Activated CD4-positive, alpha-beta T cell treated with anti-CD3 and anti-CD28 coated beads for 48 hours (primary cell): ENCODE measurements at regions not wholly inside any gene's neighbourhood (a gene's known extent, or its start where the extent isn't known, plus 50 kb on each side); places are given as distances from the start of the nearest gene placed in this dataset.

Source experiments
- DNase-seq: peaks from one replicate; pipeline ENCODE4 v3.0.0-alpha.2; 2020

DNA sequence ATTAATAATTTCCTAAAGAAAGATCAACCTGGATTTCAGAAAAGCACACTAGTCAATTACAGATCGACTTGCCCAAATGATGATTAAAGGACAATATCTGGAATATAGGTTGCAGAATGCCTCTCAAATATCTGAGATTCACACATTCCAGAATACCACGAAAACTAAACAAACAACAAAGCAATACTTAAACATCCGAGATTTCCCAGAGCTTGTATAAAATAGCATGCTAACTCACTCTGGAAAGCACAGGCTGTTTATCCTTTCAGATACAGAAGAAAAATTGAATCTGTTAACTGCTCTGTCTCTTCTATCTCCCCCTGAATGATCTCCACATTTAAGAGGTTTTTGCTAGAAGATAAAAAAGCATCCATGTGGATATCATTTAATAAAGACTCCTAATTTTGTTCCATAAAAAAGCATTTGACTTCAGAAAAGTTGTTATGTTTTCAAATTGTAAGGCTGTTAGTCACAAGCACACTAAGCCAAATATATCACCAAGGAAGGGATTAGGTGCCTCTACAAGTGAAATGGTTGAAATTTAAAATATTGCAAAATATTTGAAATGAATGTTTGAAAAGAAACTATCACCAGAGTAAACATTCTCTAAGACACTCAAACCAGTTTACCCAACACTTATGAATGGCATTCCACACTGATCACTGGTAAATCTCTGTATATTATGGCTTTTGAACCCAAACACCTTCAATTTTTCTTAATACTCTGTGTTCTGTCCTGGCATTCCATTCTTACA lies 865.1 kb upstream of the ADAMTS5 start:
- DNase-seq = no peak

DNA sequence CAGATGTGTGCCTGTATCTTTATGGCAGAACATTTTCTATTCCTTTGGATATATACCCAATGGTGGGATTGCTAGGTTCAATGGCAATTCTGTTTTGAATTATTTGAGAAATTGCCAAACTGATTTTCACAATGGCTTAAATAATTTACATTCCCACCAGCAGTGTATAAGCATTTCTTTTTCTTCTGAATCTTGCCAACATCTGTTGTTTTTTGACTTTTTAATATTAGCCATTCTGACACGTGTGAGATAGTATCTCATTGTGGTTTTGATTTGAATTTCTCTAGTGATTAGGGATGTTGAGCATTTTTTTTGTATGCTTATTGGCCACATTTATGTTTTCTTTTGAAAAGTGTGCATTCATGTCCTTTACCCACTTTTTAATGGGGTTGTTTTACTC lies 864.3 kb upstream of the ADAMTS5 start:
- no peak for DNase-seq

DNA sequence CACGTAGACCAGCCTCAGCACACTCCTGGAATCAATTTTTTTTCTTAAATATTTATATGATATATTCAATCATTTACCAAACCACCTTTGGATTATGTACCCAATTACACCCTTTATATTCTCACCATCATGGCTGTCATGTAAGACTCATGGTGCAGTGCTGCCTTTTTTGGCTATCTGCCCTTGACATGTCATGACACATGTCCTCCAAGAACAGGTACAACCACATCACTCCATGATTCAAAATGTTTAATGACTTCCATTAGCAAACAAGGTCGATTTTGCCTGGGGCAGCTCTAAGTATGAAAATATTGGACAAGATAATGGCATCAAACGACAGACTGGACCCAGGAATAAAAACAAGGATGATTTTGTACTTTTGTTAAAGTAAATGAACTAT lies 861.1 kb upstream of the ADAMTS5 start:
- DNase-seq = no peak

DNA sequence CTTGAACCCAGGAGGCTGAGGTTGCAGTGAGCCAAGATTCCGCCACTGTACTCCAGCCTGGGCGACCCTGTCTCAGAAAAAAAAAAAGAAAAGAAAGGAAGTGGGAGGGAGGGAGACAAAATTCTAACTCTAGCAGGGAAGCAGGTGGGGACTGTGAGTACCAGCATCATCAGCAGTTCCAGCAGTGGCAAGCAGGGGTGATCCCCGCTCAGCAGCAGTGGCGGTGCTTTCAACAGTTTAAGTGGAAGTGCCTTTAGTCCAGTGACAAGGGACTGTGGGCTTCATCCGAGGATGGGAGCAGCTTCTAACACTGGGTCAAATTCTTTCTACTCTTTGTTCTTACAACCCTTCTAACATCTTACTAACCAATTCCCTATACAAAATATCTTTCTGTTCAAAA lies 858.1 kb upstream of the ADAMTS5 start:
- DNase-seq = no peak

DNA sequence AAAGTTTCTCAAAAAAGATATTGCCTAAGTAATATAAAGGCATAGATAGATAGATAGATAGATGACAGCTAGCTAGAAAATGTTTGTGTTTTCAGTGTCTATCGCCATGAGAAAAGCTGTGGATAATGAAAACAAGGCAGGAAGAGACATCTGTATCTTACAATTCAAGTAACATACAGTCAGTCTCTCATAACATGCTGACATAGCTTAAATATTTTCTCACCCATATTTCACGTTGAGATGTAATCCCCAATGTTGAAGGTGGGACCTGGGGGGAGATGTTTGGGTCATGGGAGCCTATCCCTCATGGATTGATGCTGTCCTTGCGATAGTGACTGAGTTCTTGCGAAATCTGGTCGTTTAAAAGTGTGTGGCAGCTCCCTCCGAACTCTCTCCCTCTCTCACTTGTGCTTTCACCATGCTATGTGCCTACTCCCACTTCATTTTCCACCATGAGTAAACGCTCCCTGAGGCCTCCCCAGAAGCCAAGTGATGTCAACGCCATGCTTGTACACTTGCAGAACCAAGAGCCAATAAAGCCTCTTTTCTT lies 856.8 kb upstream of the ADAMTS5 start:
- DNase-seq = no peak

DNA sequence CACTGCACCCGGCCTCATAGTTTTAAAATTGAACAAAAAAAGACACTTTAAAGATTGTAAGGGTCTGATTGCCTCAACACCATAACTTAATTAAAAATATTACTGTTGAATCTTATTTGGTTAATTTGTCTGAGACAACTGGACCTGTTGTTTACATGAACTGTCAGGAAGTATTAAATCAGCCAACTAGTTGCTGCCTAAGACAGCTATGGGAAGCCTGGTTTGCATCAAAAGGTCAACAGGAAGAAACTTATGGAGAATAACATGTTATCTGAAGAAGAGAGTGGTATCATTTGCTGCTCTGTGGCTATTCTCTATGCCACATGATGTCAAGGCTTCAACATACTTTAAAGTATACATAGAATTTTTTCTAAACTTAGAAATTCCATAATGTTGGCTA lies 853.5 kb upstream of the ADAMTS5 start:
- no peak for DNase-seq

DNA sequence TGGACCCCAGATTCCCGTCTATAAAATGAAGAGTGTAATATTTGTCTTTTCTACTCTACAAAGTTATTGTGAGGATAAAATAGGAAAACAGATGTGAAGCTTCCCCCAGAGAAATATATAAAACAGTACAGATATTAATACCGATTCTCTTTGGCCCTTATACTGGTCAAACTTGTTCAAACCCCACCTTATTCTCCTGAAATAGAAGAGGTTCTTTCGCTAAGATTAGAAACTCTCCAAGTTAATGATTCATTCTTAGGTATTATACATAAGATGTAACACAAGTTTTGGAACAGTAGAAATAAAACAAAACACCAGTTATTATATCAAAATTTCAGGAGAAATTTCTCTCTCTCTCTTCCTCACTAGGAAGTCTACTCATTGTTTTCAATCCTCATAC lies 852.4 kb upstream of the ADAMTS5 start:
- no peak for DNase-seq

DNA sequence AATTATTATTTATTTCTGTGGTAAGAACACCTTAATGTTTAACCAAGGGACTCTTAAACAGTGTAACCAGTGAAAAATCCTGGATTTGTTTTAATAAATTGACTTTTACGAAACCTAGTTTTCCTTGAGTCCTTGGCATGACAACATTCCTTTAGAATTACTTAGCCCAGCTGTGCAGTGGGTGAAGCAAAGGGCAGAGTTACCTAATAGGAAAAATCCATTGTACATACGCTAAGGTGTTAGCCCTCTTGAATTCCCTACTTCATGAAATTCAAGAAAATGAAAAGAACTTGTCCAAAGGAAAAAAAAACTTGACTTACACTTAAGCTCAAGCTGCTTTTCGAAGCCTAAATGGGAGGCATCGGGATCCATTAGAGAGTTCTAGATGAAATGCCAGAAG lies 852.0 kb upstream of the ADAMTS5 start:
- DNase-seq = no peak

DNA sequence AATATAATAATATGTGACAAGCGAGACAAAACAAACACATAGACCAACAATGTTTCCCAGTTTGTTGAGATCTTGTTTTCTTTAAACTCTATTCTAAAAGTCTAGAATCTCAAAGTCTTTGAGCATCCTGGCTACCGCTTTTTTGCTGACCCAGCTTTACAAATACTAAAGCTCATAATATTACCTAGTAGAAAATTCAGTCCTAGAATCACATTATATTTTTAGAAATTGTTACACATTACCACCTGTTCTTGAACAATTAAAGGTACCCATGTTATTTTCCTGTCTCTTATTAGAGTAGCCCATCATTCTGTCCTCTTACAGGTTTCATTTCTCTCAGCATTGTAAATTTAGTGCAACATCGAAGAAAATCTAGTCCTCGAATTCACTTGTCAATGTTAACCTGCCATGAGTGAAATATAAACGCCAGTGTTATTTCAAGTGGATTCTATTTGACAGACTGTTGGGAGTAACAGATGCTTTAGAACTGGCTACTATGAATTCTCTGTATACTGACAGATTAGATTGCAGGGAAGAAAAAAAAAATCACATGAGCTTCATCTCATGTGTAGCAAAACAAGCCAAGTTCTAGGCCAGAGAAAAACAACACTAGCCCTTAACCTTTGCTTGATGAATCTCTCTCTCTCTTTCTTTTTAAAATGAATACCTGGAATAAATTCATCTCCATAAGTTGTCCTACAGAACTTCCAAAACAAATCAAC lies 851.2 kb upstream of the ADAMTS5 start:
- no peak for DNase-seq

DNA sequence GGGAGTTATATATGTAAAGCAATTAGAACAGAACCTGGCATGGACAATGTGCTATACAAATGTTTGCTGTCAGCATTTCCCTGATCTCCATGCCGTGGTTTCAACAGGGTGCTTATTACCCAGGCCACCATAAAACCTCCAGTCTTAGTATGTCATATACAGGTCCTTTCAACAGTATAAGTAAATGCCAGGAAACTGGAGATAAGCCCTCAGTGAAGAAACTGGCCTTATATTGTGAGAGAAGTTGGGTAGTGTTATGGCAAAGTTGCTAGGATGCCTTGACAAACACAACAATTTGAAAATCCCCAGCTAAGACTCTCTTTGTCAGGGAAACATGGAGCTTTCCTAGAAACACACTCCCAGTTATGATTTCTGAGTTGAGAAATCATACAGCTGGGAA lies 850.2 kb upstream of the ADAMTS5 start:
- DNase-seq = no peak

DNA sequence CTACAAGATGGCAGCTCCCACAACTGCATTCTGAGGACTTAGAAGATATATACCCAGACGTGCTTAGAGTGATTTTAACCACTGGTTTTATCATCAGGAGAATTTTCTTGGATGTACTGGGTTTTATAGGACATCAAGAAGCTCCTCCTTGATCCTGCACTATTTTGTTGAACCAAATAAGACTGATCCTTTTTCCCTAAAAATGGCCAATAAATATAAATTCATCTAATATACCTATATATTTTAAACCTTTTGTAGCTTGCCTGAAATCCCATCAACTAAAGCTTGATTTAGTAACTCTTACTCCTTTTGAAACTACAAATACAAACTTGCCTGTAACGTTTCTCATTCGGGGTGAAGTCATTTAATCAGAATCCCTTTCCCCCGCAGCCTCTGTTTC lies 849.4 kb upstream of the ADAMTS5 start:
- no peak for DNase-seq

DNA sequence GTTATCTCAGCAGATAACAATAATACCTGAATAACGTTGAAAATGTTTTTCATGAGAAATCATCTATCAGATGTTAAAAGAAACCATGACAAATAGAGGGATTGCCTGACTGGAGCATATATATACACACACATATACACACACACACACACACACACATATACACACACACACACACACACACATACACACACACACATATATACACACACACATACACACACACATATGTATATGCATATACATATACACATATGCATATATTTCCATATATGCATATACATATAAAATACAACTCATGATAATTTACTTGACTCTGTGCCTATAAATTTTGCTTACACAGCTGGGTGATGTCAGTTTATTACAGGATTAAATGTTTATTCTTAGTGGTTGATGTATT lies 847.3 kb upstream of the ADAMTS5 start:
- DNase-seq = no peak

DNA sequence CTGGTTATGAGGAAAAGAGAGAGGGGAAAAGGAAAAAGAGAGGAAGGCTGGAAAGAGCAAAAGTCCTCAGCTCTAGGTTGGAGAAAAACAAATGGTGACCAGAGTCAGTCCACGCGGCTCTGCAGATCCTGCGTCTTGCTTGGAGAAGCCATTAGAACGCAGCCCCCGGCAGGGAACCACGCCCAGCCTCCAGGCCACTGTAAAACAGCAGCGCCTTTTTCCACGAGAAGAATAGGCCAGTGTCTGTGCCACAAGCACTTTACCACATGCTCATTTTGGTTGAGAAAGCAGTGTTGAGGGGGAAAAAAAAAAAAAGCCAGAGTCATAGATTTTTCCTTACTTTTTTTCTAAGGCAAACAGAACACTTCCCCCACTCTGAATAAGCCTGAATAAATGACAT lies 846.9 kb upstream of the ADAMTS5 start:
- no peak for DNase-seq

DNA sequence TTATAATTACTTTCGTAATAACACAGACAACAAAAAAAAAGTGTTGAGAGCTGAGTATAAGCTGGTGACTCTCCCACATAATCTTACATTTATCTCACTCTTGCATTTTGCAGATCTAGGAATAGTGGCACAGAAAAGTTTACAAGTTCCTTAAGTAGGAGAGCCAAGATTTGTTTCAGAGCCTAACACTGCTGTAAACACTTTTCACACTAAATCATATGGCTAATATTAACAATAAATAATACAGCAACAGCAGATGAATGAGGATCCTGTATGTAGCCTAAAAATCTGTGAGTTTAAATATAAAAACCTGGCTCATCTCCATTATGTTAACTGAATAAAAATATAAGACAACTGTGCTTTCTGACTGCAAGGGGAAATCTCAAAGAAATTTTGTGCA lies 846.5 kb upstream of the ADAMTS5 start:
- no peak for DNase-seq

DNA sequence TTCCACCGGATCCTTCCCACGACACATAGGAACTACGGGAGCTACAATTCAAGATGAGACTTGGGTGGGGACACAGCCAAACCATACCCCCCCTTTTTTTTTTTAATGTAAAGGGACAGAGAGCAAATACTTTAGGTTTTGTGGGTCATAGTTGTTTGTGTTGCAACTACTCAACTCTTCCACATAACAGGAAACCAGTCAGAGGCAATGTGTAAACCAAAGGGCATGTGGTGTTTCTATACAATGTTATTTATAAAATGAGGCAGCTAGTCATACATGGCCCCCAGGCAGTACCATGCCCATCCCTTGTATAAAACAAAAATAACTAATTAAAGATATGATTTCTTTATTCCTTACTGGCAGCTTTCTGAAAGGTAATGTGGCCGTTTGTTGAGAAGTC lies 845.4 kb upstream of the ADAMTS5 start:
- no peak for DNase-seq

DNA sequence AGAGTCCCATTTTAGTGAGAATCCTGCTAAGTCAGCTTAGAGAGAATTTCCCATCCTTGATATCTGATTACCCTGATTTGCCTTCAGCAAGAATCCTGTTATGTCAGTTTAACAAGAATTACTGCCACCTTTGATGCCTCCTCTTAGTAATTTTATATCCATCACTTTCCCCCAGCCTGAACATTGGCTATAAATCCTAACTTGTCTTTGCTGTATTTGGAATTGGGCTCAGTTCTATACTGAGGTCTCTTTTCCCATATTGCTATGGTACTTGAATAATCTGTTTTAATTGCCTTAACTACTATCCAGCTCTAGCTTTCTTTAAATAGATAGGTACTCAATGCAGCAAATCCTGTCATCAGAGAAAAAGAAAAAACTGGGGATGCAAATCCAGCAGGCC lies 842.0 kb upstream of the ADAMTS5 start:
- no peak for DNase-seq

DNA sequence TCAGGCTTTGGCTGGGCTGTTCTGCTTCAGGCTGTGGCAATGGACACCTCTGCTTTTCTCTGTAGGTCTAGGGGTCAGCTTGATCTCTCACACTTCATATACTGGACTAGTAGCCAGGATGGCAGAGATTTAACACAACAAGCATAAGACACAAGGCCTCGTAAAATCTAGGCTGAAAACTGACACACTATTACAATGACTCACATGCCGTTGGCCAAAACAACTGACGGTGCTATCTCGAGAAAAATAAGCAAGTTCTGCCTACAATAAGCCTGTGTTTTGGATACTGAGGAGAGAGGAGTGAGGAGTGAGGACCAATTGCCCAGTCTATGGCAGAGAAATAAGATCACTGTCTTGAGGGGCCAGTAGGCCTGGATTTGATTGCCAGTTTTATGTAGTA lies 840.7 kb upstream of the ADAMTS5 start:
- DNase-seq = no peak

DNA sequence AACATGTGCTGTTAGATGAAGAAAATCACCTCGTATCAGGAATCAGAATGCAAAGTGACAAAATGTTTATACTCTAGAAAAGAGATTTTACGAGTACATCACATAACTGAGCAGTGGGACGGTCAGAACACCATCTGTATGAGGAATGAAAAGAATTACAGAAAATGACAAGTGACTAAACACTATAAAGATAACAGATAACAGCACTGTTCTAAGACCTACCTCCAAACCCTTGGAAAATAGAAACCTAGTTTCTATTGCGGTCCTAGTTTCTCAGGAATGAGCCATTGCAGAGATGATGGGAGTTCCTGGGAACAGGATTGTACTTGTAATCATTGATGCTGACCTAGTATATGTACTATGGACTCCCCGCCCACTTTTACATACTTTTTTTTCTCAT lies 839.4 kb upstream of the ADAMTS5 start:
- no peak for DNase-seq

DNA sequence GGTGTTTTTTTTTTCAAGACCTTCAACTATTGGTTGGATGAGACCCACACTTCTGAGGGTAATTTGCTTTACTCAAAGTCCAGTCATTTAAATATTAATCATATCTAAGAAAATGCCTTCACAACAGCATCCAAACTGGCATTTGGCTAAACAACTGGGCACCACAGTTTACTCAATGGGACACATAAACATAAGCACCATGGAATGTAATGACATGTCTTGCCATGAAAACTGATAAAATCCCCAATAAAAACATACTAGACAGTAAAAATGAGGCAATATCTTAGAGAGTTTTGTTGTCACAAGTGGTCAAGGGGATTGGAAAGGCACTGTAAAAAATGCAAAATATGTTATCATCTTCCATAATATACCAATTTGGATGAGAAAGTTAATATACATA lies 838.8 kb upstream of the ADAMTS5 start:
- DNase-seq = no peak

DNA sequence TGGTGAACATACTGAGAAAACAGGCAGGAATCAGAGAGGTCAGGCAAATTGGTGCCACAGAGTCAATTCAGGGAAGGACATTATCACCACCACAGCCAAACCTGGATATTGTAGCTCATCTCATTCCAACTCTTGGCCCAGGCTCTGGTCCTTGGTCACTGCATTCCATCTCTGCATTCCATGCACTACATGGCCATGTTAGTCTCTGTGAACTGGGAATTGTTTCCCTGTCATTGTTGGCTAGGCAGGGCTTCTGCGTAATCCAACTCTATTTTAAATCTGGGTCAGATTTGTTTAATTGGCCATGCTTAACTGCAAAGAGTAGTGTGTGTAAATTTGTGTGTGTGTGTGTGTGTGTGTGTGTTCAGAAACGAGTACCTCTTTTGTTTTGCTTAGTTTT lies 837.6 kb upstream of the ADAMTS5 start:
- DNase-seq = no peak

DNA sequence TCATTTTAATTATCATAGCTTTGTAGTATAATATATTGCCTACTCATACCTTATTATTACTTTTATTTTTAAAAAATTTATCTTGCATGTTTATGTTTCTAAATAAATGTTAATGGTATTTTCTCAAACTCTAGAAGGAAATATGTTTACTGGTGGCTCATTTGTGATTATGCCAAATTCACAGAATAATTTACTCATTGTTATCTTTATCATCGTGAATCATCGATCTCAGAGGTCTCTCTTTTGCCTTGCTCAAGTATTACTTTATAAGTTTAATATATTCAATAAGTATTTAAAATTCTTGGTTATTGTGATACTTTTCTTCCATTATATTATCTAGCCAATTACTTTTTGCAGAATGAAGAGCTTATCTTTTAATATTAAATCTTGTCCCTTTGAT lies 836.7 kb upstream of the ADAMTS5 start:
- no peak for DNase-seq

DNA sequence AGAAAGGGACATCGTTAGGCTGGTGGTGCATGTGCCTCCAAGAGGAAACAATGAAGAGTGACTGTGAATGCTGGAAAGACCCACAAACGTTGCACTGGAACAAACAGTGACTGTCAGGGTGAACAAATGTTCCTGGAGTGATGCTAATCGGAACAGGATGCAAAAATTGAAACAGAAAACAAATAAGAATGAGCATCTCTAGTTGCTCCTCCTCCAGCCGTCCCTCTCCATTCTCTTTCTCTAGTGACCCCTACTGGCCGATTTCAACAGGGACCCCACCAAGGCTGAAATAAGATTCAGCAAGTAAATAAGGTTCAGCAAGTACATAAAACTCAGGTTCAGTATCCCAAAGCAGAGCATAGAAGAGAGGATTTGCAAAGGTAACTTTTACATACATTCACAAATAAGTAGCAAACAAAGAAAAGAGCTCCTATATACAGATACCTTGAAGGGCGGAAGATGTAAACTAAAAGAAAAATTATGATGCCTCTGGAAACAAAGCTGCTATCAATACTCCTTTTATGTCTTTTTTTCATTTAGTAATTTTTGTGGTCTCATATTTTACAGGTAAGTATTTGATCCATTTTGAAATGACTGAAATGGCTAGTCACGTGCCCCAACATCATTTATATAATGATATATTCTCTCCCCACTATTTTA lies 836.1 kb upstream of the ADAMTS5 start:
- DNase-seq = peak; percentile 38

DNA sequence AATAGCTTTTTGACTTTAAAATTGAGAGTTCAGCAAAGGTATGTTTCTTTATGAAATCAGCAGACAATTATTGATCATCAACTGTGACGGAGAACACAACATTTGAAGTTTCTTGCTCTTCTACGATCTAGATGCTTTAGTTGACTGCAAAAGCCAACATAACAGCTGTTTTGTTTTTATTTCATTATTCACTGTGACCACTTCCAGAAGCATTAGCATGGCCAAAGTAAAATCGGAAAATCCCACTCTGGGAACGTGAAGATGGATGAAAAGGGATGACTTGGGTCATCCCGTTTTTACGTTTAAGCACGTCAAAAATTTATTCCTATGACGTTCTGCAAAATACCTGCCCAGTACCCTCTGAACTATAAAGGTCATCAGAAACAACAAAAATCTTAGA lies 833.0 kb upstream of the ADAMTS5 start:
- no peak for DNase-seq

DNA sequence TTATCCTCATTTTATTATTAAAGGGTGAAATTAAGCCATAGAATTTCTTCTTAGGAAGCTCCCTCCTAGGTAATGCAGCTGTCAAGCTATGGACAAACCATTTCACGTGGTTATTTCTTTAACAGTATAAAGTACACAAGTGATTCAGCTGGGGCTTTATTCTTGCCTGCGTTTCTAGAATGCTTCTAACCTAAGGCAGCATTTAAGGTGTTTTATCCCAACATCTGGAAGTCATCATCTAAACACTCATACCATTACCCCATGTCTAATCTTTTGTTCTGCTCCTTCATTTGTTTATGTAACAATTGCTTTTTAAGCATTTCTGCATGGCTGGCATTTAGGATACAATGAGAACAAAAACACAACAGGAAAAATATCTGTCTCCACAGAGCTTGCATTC lies 829.2 kb upstream of the ADAMTS5 start:
- DNase-seq = no peak
